Esophagus squamous epithelium (tissue), 4 donors: ENCODE measurements at regions not wholly inside any gene's neighbourhood (a gene's known extent, or its start where the extent isn't known, plus 50 kb on each side); places are given as distances from the start of the nearest gene placed in this dataset.

ENCODE experiments used
- POLR2A ChIP-seq, 4 donors: fragments of 450-650 bp; IDR thresholded peaks; one replicate each; pipeline ENCODE4 v1.6.1; 2017; ENCODE audit warnings: antibody characterized with exemption in 4 of 4, mild to moderate bottlenecking in 4 of 4, moderate library complexity in 3 of 4
- TF ChIP-seq, protein P1 (sequence below), 6 experiments: fragments of 450-650 bp in 4 of 6; fragments of 200-600 bp in 2 of 6; sonication (generic) in 2 of 6; IDR thresholded peaks; one replicate each; pipeline ENCODE4 v1.5.1; 2016 to 2019; ENCODE audit warnings: antibody characterized with exemption in 6 of 6, mild to moderate bottlenecking in 4 of 6, moderate library complexity in 4 of 6

GRCh38 chr3:26838026-26838425 is 215.5 kb downstream of the LRRC3B start:
- TF ChIP-seq, protein P1, sequence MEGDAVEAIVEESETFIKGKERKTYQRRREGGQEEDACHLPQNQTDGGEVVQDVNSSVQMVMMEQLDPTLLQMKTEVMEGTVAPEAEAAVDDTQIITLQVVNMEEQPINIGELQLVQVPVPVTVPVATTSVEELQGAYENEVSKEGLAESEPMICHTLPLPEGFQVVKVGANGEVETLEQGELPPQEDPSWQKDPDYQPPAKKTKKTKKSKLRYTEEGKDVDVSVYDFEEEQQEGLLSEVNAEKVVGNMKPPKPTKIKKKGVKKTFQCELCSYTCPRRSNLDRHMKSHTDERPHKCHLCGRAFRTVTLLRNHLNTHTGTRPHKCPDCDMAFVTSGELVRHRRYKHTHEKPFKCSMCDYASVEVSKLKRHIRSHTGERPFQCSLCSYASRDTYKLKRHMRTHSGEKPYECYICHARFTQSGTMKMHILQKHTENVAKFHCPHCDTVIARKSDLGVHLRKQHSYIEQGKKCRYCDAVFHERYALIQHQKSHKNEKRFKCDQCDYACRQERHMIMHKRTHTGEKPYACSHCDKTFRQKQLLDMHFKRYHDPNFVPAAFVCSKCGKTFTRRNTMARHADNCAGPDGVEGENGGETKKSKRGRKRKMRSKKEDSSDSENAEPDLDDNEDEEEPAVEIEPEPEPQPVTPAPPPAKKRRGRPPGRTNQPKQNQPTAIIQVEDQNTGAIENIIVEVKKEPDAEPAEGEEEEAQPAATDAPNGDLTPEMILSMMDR (IDR thresholded peaks at IDR 0.05) = no peak
- TF ChIP-seq POLR2A (IDR thresholded peaks at IDR 0.05) = no peak
